ENCODE measurements at regions not wholly inside any gene's neighbourhood (a gene's known extent, or its start where the extent isn't known, plus 50 kb on each side); places are given as distances from the start of the nearest gene placed in this dataset.

DNA sequence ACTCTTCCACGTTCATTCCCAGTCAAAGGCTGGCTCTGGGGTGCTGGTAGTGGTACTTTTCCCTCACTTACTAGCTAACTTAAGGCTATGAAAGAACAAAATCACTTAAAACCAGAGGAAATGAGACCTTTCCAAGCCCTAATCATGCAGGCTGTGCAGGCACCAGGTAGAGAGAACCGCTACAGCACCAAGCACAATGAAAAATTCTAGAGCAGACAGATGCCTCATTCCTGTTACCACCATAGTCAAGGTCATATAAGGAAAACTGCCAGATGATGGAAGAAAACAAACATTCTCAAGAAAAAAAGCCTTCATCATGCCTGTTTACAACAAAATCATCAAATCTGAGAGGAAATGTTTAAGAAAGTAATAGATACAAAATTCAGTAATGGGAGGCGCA, 374.4 kb upstream of the PDE4D start:
- H3K4me3 Mint-ChIP-seq, result no peak overlapping the region
- no peaks in the 10 kb centered on the region for H3K4me1 Mint-ChIP-seq
- no peak overlapping the region for H3K27ac Mint-ChIP-seq
- intact Hi-C loops (cut with micrococcal nuclease), result no loop called here
- H3K36me3 Mint-ChIP-seq (ENCODE audit: low read depth), result no peaks in the 10 kb centered on the region
- no peak for DNase-seq
- H3K9me3 Mint-ChIP-seq, result no peaks in the 10 kb centered on the region
- no peaks in the 10 kb centered on the region for H3K27me3 Mint-ChIP-seq

DNA sequence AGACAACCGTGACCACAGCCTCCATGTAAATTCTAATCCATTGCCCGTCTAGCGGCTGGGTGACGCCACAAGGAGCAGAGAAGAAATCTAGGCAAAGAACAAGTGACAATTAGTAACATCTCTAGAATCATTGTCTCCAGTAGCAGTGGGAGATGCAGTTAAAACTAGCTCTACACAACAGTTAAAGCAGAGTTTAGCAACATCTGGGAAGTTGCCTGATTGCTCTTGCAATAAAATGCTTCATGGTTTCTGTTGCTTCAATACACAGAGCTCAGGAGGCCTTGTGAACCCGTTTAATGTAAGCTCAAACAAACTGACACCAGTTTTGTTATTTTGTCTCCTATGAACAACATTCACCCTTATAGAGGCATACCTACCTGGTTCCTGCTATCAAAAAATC, 369.8 kb upstream of the PDE4D start:
- Mint-ChIP-seq H3K36me3 (ENCODE audit: low read depth) (no peaks in the 10 kb centered on the region), H3K27me3 (no peaks in the 10 kb centered on the region), H3K4me1 (no peaks in the 10 kb centered on the region)

DNA sequence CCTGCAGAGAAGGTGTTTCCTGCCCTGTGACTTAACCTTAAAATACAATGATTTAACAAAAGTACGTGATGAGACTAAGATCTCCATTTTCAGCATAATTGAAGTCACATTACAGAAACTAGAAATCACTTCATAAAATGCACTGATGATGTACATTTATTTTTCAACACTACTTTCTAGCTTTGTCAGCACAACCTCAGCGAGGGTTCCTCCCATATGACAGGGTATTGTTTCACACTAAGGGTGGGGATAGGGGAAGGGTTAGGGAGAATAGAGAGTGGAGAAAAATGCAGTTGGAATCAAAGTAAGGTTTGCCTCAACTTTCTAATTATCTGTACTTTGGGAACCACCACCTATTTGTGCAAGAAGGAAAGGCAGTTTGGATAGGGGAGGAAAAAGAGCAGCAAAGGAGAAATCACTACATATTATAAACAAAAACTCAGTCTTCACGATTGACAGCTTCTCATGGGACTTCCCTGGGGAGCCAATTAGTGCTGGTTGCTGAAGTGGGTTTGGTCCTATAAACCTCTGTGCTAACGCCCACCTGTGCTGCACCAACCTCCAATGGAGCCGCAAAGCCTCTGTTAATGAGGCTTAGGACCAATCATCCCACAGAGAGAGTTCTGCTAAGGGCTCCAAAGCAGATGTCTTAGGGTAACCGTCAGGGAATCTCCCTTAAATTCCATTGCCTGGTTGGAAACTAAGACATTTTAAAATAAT, 369.2 kb upstream of the PDE4D start:
- intact Hi-C loops (cut with micrococcal nuclease), result no loop called here
- Mint-ChIP-seq H3K4me1 (no peaks in the 10 kb centered on the region), H3K4me3 (no peak overlapping the region), H3K9me3 (no peaks in the 10 kb centered on the region), H3K36me3 (ENCODE audit: low read depth) (no peaks in the 10 kb centered on the region), H3K27me3 (no peaks in the 10 kb centered on the region), H3K27ac (no peak overlapping the region)
- DNase-seq, result no peak

More for the DNA sequence above, 369.8 kb upstream of the PDE4D start:
- Mint-ChIP-seq H3K9me3 (no peaks in the 10 kb centered on the region), H3K4me3 (no peak overlapping the region), H3K27ac (no peak overlapping the region)
- no peak for DNase-seq
- intact Hi-C loops (cut with micrococcal nuclease), result no loop called here

DNA sequence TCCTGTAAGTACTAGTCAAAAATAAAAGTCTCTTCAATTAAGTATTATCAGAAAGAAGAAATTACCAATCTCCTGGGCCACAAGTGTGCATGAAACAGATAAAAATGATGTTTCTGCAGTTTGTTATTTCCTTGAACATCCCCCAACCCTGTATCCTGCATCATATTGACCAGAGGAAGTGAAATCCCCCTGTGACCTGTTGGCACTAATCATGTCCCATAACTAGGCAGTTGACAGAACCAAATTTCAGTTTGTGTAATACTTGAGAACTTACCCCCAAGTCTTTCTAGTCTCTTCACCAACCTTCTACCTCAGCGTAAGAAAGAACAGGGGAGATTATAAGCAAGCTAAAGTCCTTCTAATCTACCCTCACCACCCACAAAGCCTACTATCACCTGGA, 368.2 kb upstream of the PDE4D start:
- H3K36me3 Mint-ChIP-seq (ENCODE audit: low read depth), result no peaks in the 10 kb centered on the region
- no peak overlapping the region for H3K4me3 Mint-ChIP-seq
- no peak for DNase-seq
- no peaks in the 10 kb centered on the region for H3K9me3 Mint-ChIP-seq
- no peaks in the 10 kb centered on the region for H3K4me1 Mint-ChIP-seq
- no peak overlapping the region for H3K27ac Mint-ChIP-seq
- H3K27me3 Mint-ChIP-seq, result no peaks in the 10 kb centered on the region
- intact Hi-C loops (cut with micrococcal nuclease), result no loop called here

DNA sequence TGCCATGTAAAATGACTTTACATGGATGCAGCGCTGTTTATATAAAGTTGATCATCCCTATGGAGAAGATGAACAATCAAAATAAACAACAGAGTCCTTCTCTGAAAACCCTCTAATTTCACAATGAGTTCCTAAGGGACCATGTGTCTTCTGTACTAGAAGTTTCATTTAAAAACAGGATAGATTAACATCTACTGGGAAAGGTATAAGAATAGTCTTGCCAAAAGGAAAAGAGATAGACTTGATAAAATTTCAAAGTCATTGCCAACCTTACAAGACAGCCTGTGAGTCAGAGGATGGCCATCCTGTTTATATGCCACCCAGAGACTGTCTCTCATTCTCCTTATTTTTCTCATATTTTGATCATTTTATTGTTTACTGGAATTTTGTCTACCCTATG, 367.1 kb upstream of the PDE4D start:
- no peak overlapping the region for H3K27ac Mint-ChIP-seq
- H3K9me3 Mint-ChIP-seq, result no peaks in the 10 kb centered on the region
- no peaks in the 10 kb centered on the region for H3K36me3 Mint-ChIP-seq (ENCODE audit: low read depth)
- intact Hi-C loops (cut with micrococcal nuclease), result no loop called here
- no peaks in the 10 kb centered on the region for H3K4me1 Mint-ChIP-seq
- no peaks in the 10 kb centered on the region for H3K27me3 Mint-ChIP-seq
- H3K4me3 Mint-ChIP-seq, result no peak overlapping the region
- no peak for DNase-seq

DNA sequence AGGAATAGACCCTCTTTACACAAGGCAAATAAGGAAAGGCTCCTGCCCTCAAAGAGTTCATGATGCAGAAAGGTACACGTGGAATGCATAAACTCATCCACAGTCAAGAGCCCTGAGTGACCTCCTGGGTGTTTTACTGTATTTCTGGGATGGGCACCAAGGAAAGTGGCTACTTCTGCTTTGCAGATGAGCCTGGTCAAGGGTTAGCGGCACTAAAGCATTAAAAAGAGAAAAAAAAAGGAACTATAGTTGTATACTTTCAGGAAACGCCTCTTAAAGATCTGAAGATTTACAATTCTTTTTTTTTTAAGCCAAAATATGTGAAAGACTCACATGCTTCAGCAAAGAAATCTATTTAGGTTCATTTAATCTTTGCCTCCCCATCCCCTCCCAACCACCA, 366.2 kb upstream of the PDE4D start:
- no peaks in the 10 kb centered on the region for H3K27me3 Mint-ChIP-seq
- no peak overlapping the region for H3K4me3 Mint-ChIP-seq
- intact Hi-C loops (cut with micrococcal nuclease), result no loop called here
- no peaks in the 10 kb centered on the region for H3K36me3 Mint-ChIP-seq (ENCODE audit: low read depth)
- DNase-seq, result no peak
- no peak overlapping the region for H3K27ac Mint-ChIP-seq
- no peaks in the 10 kb centered on the region for H3K4me1 Mint-ChIP-seq
- no peaks in the 10 kb centered on the region for H3K9me3 Mint-ChIP-seq

DNA sequence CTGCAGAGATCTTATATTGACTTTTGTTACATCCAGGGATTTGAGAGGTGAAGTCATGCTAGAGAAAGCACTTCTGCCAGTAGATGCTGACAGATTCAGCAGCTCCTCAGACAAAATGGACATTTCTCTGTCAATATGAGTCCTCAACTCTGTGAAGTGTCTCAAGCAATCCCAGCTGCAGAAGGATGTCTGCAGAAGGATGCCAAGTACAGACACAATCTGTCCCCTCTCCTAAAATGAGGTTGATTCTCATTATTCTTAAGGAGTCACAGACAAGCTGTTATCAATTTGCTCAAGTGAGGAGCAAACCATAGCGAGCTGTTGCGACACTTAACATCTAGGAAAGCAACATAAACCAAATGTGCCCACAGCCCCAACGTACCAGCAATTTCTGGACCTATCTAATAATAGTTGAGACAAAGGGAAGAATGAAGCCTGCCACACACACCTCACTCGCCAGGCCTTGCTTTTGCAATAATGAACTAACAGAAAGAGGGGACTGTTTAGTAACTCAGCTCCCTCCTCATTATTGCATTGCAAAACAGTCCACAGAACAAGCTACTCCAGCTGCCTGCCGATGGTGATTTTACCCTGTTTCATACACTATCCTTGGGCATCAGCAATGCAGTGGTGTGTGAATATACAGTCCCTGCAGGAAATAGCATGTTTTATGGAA, 364.2 kb upstream of the PDE4D start:
- Mint-ChIP-seq H3K4me1 (no peaks in the 10 kb centered on the region), H3K9me3 (no peaks in the 10 kb centered on the region), H3K4me3 (no peak overlapping the region), H3K36me3 (ENCODE audit: low read depth) (no peaks in the 10 kb centered on the region), H3K27me3 (no peaks in the 10 kb centered on the region), H3K27ac (no peak overlapping the region)
- intact Hi-C loops (cut with micrococcal nuclease), result no loop called here
- no peak for DNase-seq

DNA sequence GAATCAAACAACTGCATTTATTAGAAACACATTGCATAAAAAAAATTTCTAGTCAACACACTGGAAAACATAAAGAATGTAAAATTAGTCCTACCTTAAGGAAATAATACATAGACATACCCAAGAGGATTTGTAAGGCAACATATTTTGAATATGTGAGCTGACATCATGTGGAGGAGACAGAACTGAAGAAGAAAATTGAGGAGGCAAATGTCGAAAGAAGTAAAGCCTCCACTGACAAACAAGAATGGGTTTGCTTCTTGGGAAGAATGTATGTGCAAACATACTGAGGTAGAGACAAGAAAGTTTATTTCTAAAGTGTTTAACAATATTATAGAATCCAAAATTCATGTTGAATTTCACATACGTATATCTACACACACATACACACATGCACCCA, 363.0 kb upstream of the PDE4D start:
- Mint-ChIP-seq H3K36me3 (ENCODE audit: low read depth) (no peaks in the 10 kb centered on the region), H3K27me3 (no peaks in the 10 kb centered on the region), H3K4me1 (no peaks in the 10 kb centered on the region), H3K4me3 (no peak overlapping the region), H3K9me3 (no peaks in the 10 kb centered on the region), H3K27ac (no peak overlapping the region)
- no peak for DNase-seq
- intact Hi-C loops (cut with micrococcal nuclease), result no loop called here

DNA sequence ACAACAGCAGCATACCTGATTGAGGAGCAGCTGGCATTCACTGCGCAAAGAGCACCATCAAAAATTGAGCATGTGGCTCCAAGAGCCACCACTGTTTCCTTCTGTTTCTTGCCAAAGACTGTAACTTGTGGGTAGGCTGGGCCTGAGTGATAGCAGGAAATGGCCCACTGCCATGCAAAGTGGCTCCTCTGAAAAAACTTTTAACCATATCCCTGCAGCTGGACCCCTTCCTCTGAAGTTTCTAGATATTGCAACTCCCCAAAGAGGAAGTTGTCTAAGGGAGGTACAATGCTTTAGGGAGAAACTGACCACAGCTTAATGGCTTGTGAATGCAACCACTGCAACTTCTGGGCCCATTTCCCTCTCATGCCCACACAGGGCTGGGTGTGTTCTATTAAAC, 355.4 kb upstream of the PDE4D start:
- Mint-ChIP-seq H3K27ac (no peak overlapping the region), H3K4me3 (no peak overlapping the region), H3K4me1 (no peaks in the 10 kb centered on the region), H3K9me3 (no peaks in the 10 kb centered on the region), H3K27me3 (no peaks in the 10 kb centered on the region), H3K36me3 (ENCODE audit: low read depth) (no peaks in the 10 kb centered on the region)
- intact Hi-C loops (cut with micrococcal nuclease), result no loop called here
- DNase-seq, result no peak

DNA sequence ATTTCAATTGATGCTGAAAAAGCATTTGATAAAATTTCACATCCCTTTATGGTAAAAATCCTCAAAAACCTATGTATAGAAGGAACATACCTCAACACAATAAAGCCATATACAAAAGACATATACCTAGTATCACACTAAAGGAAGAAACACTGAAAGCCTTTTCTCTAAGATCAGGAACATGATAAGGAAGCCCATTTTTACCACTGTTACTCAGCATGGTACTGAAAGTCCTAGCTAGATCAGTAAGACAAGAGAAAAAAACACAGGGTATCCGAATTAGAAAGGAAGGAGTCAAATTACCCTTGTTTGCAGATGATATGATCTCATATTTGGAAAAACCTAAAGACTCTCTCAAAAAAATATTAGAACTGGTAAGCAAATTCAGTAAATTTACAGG, 350.2 kb upstream of the PDE4D start:
- no peak for DNase-seq
- no peaks in the 10 kb centered on the region for H3K4me1 Mint-ChIP-seq
- no peaks in the 10 kb centered on the region for H3K27me3 Mint-ChIP-seq
- no peaks in the 10 kb centered on the region for H3K36me3 Mint-ChIP-seq (ENCODE audit: low read depth)
- intact Hi-C loops (cut with micrococcal nuclease), result no loop called here
- no peak overlapping the region for H3K4me3 Mint-ChIP-seq
- H3K27ac Mint-ChIP-seq, result no peak overlapping the region
- H3K9me3 Mint-ChIP-seq, result no peaks in the 10 kb centered on the region

DNA sequence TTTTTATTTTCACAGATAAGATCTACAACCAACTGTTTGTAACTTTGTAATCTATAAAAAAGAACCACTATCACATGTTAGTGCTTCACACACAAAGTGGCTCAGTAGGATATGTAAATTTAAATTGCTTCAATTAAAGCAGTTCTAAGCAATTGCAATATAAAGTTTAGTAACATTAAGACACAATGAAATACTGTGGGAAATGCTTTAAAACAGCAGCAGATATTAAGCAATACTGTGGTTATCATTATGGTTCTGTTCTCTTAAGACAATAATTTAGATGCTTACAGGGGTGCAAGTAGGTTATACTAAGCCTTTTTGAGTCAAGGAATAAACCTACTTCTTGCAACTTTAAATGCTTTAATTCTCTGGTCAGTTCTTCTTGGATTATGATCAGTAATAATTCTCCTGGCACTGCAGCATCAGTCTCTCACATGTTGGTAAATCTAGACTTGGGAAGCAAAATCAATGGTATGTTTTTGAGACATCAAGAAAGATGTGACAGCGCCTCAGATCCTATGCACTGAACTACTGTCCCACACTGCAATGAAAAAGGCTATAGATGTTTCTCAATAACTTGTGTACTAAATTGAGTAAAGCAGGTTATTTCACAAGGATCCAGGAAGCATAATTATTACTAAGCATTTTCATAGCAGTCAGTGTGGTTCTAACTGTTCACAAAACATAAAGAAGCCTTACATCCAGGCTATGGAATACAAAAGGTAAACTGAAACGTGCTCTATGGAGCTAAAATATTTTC, 338.7 kb upstream of the PDE4D start:
- Mint-ChIP-seq H3K4me3 (no peak overlapping the region), H3K9me3 (no peaks in the 10 kb centered on the region), H3K36me3 (ENCODE audit: low read depth) (no peaks in the 10 kb centered on the region), H3K4me1 (no peaks in the 10 kb centered on the region), H3K27ac (no peak overlapping the region), H3K27me3 (no peaks in the 10 kb centered on the region)
- intact Hi-C loops (cut with micrococcal nuclease), result no loop called here
- no peak for DNase-seq

DNA sequence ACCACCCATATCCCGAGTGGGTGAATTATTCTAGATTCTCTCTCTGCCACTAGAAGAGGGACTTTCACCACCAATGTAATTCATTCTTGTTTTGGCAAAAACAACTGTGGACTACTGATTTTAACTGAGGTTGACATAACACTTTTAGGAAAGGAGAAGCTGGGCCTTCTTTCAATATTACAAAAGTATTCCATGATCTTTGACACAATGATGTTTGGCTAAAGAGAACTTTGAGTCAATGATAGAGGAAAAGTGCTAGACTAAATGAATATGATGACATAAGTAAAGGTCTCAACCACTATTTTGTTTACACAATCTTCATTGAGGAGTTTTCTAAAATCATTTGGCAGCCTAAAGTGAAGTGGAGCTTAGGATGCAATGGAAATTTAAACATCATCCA, 336.9 kb upstream of the PDE4D start:
- no peak overlapping the region for H3K27ac Mint-ChIP-seq
- DNase-seq, result no peak
- no peaks in the 10 kb centered on the region for H3K9me3 Mint-ChIP-seq
- H3K4me3 Mint-ChIP-seq, result no peak overlapping the region
- intact Hi-C loops (cut with micrococcal nuclease), result no loop called here
- H3K4me1 Mint-ChIP-seq, result no peaks in the 10 kb centered on the region
- H3K27me3 Mint-ChIP-seq, result no peaks in the 10 kb centered on the region
- no peaks in the 10 kb centered on the region for H3K36me3 Mint-ChIP-seq (ENCODE audit: low read depth)

DNA sequence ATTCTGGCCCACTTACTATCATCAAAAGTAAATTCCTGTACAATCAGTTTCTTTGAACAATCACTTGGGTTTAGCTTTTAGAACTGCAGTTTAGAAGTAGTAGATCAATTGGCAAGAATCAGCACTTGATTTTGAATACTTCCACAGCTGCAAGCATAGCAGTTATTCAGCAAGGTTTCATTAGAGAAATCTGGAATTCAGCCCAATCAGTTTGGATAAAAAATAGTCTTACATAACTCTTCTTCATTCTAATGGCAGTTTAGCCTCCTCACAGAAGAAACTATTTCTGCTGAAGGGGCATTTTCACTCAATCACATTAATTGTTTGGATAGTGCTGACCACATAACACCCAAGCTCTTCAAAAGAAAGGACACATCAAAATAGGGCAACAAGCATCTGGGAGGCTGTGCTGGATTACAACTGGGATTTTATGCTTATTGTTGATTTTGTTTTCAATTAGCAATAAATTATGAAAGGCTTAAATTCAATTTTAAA, 336.2 kb upstream of the PDE4D start:
- no peaks in the 10 kb centered on the region for H3K4me1 Mint-ChIP-seq
- H3K9me3 Mint-ChIP-seq, result no peaks in the 10 kb centered on the region
- no peaks in the 10 kb centered on the region for H3K36me3 Mint-ChIP-seq (ENCODE audit: low read depth)
- intact Hi-C loops (cut with micrococcal nuclease), result no loop called here
- DNase-seq, result no peak
- no peak overlapping the region for H3K4me3 Mint-ChIP-seq
- H3K27ac Mint-ChIP-seq, result no peak overlapping the region
- no peaks in the 10 kb centered on the region for H3K27me3 Mint-ChIP-seq

DNA sequence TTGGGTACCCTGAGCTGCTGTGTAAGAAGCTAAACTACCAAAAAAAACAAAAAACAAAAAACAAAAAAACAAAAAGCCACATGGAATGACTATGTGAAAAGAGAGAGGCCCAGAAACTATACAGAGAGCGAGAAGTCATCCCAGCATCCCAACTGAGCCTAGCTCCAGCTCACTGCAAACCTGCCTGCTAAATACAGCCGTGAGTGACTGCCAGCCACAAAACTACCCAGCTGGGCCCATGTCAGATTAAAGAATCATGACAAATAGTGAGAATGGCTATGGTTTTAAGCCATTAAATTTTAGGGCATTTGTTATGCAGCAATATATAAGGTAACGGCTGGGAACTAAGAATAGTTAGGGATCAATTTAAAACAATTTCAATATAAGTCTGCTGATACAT, 335.1 kb upstream of the PDE4D start:
- no peak overlapping the region for H3K27ac Mint-ChIP-seq
- DNase-seq, result no peak
- H3K4me3 Mint-ChIP-seq, result no peak overlapping the region
- intact Hi-C loops (cut with micrococcal nuclease), result no loop called here
- H3K9me3 Mint-ChIP-seq, result no peaks in the 10 kb centered on the region
- no peaks in the 10 kb centered on the region for H3K36me3 Mint-ChIP-seq (ENCODE audit: low read depth)
- H3K4me1 Mint-ChIP-seq, result no peaks in the 10 kb centered on the region
- H3K27me3 Mint-ChIP-seq, result no peaks in the 10 kb centered on the region

Measured in activated CD4-positive, alpha-beta T cell treated with anti-CD3 and anti-CD28 coated beads, Interleukin-2, amount 10 ng/mL, durations not matched to agents 24 days and 14 days (primary cell).